AG04450 (cell line): ENCODE measurements at regions not wholly inside any gene's neighbourhood (a gene's known extent, or its start where the extent isn't known, plus 50 kb on each side); places are given as distances from the start of the nearest gene placed in this dataset.

Source experiments
- CTCF ChIA-PET: fragments of 300-600, 350-600 bp; formaldehyde crosslinking; extraction: SDS; loops from one replicate; lab custom pipeline; 2022; ENCODE audit warnings: antibody characterized with exemption, inconsistent platforms; lab: Charles Lee
- POLR2A ChIA-PET: fragments of 350-600 bp; formaldehyde crosslinking; extraction: SDS; loops from one replicate; lab custom pipeline; 2021; ENCODE audit warnings: antibody characterized with exemption, inconsistent platforms; lab: Yijun Ruan, JAX
- DNase-seq: peaks from one replicate; pipeline ENCODE4 v3.0.0-alpha.2; 2011; ENCODE audit warnings: low read depth, low spot score
- H3K27ac ChIP-seq: one replicate; pipeline ENCODE4 v1.5.1; 2012; ENCODE audit warnings: low read depth, low read length, control low read depth
- H3K27me3 ChIP-seq: one replicate; pipeline ENCODE4 v1.6.0; 2012; ENCODE audit warnings: low read length; ENCODE audit not compliant: control insufficient read depth, insufficient read depth
- H3K4me3 ChIP-seq: 2 replicates; pipeline ENCODE4 v1.5.1; 2011; ENCODE audit warnings: mild to moderate bottlenecking, low read depth, low read length, control low read depth
- H3K9me3 ChIP-seq: 2 replicates; pipeline ENCODE4 v1.5.1; 2012; ENCODE audit warnings: low read length; ENCODE audit not compliant: control insufficient read depth, insufficient read depth
- CTCF ChIP-seq: IDR thresholded peaks from 2 replicates; pipeline ENCODE4 v1.5.1; 2011; ENCODE audit warnings: low read depth, low read length, control low read depth, inconsistent platforms

DNA sequence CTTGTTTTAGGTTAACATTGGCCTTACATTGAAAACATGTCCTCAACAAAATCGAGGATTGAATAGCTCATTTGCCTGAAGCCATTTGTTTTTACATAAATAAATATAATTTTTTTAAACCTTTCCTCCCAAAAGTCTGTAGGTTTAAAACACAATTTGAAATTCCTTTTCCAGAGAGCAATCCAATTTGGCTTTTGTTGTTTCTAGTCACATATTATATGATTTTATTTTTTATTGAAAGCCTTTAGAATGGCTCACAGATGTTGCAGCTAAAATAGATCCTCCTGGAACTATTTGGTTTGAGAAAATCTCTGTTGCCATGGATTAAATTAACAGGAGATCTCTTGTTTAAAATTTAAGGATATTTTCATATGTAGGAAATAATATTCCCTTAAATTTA is 512.6 kb downstream of the KLF5 start:
- H3K9me3 ChIP-seq = no peaks in the 10 kb centered on the region
- no peak overlapping the region for H3K27ac ChIP-seq
- no peak for DNase-seq
- no peak overlapping the region for H3K4me3 ChIP-seq
- no peaks in the 10 kb centered on the region for H3K27me3 ChIP-seq
- ChIA-PET POLR2A (no interaction called here), CTCF (no interaction called here)
- TF ChIP-seq CTCF = no peak

DNA sequence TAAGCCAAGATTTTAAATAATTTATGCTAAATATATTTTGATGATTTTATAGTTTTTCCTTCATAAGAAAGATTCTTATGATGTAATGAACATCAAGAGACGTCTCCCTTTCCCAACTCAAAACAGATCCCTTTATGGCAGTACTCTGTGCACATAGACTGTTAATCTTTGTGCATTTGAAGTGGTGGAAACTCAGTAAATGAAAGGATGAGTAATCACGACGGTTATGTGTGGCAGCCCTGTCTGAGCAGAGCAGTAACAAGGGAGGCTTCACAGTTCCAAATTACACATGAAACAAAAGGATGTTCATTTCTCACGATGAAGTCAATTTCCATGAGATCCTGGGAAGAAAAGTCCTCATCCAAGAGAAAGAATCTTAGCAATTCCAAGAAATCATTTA is 498.1 kb downstream of the KLF5 start:
- DNase-seq = no peak

DNA sequence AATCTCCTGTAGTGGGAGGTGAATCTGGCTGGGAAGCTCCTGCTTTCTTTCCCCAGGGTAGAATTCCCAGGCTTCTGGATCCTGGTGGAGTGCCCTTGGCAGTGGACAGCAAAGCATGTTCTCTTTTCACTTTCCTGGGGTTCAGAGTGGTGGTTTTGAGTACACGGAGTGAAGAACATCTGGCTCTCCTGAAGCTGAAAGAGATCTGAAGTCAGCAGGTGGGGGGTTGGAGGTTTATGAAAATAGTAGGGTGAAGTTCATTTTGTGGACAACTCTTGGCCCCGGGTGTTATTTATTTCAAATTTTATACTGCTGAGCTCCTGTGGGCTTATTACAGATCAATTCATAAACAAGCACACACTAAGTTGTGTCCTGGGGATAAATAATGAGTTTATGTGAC is 497.3 kb downstream of the KLF5 start:
- Histone ChIP-seq H3K27ac (no peak overlapping the region), H3K27me3 (peaks cover 2% of the 10 kb centered on the region), H3K9me3 (no peaks in the 10 kb centered on the region), H3K4me3 (no peak overlapping the region)
- ChIA-PET CTCF (no interaction called here), POLR2A (no interaction called here)
- no peak for TF ChIP-seq CTCF
- no peak for DNase-seq

More for the DNA sequence above, 498.1 kb downstream of the KLF5 start:
- POLR2A ChIA-PET = no interaction called here
- TF ChIP-seq CTCF = no peak
- Histone ChIP-seq H3K9me3 (no peaks in the 10 kb centered on the region), H3K4me3 (no peak overlapping the region), H3K27ac (no peak overlapping the region), H3K27me3 (peaks cover 2% of the 10 kb centered on the region)
- CTCF ChIA-PET = no interaction called here

DNA sequence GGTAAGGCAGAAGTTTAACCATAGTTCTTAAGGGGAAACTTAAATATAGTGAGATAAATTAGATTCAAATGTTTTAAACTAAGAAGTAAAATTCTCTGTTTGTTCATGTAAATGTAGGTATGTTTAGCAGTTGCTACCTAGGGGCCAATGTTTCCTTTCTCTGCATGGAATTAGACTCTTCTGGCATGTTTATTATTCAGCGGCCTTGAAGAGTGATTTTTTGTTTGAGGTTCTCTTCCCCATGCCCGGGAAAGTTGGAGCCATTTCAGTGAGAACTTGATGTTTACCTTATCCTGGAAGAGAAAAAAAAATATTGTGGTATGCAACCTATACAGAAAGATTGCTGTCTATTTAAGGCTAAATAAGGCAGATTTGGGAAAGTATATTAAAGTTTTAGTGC is 492.9 kb downstream of the KLF5 start:
- no peaks in the 10 kb centered on the region for H3K9me3 ChIP-seq

DNA sequence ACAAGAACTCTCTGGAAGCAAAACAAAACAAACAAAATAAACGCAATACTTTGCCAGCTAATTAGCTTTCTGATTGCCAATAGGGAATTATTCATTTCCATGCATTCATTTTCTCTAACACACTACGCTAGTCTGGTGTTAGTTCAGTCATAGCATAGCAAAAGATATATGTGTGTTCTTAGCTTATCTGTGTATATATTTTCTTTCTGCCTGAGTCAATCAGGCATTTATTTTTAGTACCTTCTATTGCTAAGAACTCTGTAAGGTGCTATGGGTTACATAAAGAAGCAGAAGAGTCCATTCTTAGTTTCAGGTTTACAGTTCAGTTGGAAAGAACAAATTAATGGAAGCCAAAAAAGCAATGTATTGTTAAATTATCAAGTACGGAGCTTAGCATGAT is 490.9 kb downstream of the KLF5 start:
- no peak for DNase-seq
- CTCF ChIA-PET = no interaction called here
- Histone ChIP-seq H3K4me3 (no peak overlapping the region), H3K27me3 (peaks cover 2% of the 10 kb centered on the region), H3K27ac (no peak overlapping the region), H3K9me3 (no peaks in the 10 kb centered on the region)
- TF ChIP-seq CTCF = no peak
- POLR2A ChIA-PET = no interaction called here

More for the DNA sequence above, 492.9 kb downstream of the KLF5 start:
- Histone ChIP-seq H3K27me3 (peaks cover 2% of the 10 kb centered on the region), H3K27ac (no peak overlapping the region), H3K4me3 (no peak overlapping the region)
- DNase-seq = no peak
- ChIA-PET POLR2A (no interaction called here), CTCF (no interaction called here)
- no peak for TF ChIP-seq CTCF
